Uterus (tissue), 3 donors: ENCODE measurements at regions not wholly inside any gene's neighbourhood (a gene's known extent, or its start where the extent isn't known, plus 50 kb on each side); places are given as distances from the start of the nearest gene placed in this dataset.
A peak's percentile ranks its signal among the peaks of the same experiment; 100 is the strongest.

Experiments
- DNase-seq, 2 donors: peaks; one replicate each; pipeline ENCODE4 v3.0.0-alpha.2; 2019 to 2020
- H3K27ac ChIP-seq, 2 donors: fragments of 200-600 bp; sonication (generic); 1 replicate in 1 of 2; 2 replicates in 1 of 2; pipeline ENCODE4 v1.5.1; 2016 to 2018
- H3K27me3 ChIP-seq, 2 donors: fragments of 200-600 bp; sonication (generic); one replicate each; pipeline ENCODE4 v1.5.1; 2018 to 2019; ENCODE audit warnings: control low read depth in 1 of 2
- H3K36me3 ChIP-seq, 2 donors: fragments of 200-600 bp; sonication (generic); one replicate each; pipeline ENCODE4 v1.5.1; 2019; ENCODE audit warnings: control low read depth in 1 of 2
- H3K4me1 ChIP-seq, 2 donors: fragments of 200-600 bp; sonication (generic); one replicate each; pipeline ENCODE4 v1.5.1; 2018 to 2019; ENCODE audit warnings: control low read depth in 1 of 2
- H3K4me3 ChIP-seq, 2 donors: fragments of 200-600 bp; sonication (generic); 1 replicate in 1 of 2; 2 replicates in 1 of 2; pipeline ENCODE4 v1.5.1; 2018 to 2019; ENCODE audit warnings: mild to moderate bottlenecking in 1 of 2
- H3K9me3 ChIP-seq, 2 donors: fragments of 200-600 bp; sonication (generic); one replicate each; pipeline ENCODE4 v1.5.1; 2019; ENCODE audit warnings: control low read depth in 1 of 2
- CTCF ChIP-seq, 4 experiments: fragments of 200-600 bp in 2 of 4; fragments of 450-650 bp in 2 of 4; sonication (generic) in 2 of 4; IDR thresholded peaks; one replicate each; pipeline ENCODE4 v1.5.1; 2016 to 2019; ENCODE audit warnings: antibody characterized with exemption in 4 of 4, mild to moderate bottlenecking in 2 of 4, moderate library complexity in 1 of 4
- POLR2A ChIP-seq, 2 donors: fragments of 450-650 bp; IDR thresholded peaks; one replicate each; pipeline ENCODE4 v1.6.1; 2016; ENCODE audit warnings: antibody characterized with exemption in 2 of 2, mild to moderate bottlenecking in 1 of 2, moderate library complexity in 1 of 2
- intact Hi-C: fragments of 100-400 bp; cut with DNase I; formaldehyde crosslinking; loops from one replicate; pipeline ENCODE4 v1.15.1; 2023; ENCODE audit warnings: low total_unique reads
- donor health status: DM: yes; HTN: yes; CAD: no.

GRCh38 chr15:29910068-29910467 is 87.8 kb upstream of the TJP1 start:
- Histone ChIP-seq H3K9me3 (no peaks in the 10 kb centered on the region), H3K36me3 (no peaks in the 10 kb centered on the region), H3K27ac (peak overlapping the region in 1 of 2 donors; percentile 71), H3K27me3 (no peaks in the 10 kb centered on the region), H3K4me3 (no peak overlapping the region), H3K4me1 (no peaks in the 10 kb centered on the region)
- no peak for DNase-seq
- intact Hi-C loops: no loop called here
- TF ChIP-seq POLR2A (IDR thresholded peaks at IDR 0.05) (no peak), CTCF (IDR thresholded peaks at IDR 0.05) (no peak)

GRCh38 chr15:29904757-29905417 is 82.6 kb upstream of the TJP1 start:
- no peak for DNase-seq
- TF ChIP-seq CTCF (IDR thresholded peaks at IDR 0.05) (no peak), POLR2A (IDR thresholded peaks at IDR 0.05) (no peak)
- H3K4me3 ChIP-seq: no peak overlapping the region
- no peaks in the 10 kb centered on the region for H3K9me3 ChIP-seq
- intact Hi-C loops: no loop called here
- no peaks in the 10 kb centered on the region for H3K4me1 ChIP-seq
- no peaks in the 10 kb centered on the region for H3K36me3 ChIP-seq
- H3K27me3 ChIP-seq: no peaks in the 10 kb centered on the region
- no peak overlapping the region for H3K27ac ChIP-seq

DNA sequence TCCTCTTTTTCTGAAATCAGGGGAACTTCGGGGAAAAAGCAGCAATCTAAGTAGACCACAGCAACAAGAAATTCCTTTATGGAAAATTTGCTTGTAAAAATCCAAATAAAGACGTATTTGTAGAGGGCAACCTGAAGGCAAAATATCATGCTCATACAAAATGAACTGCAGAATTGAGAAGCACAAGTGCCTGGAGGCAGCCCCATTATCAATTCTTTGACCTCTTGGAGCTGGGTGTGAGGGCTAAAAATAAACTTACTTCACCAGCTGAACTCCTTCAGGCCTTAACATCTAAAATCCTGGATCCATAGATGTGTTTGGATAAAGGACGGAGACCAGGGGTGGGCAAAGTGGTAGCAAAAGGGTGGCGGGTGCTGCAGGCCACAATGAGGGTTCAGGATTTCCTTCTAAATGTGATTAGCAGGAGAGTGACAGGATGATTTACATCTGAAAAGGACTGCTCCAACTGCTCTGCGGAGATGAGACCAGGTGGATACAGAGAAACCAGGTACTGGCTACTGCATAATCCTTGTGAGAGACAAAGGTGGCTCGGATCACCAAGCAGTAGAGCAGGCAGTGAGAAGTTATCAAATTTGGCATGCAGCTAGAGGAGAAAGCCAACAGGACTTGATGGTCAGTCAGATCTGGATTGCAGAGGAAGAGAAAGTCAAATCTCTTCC is 81.7 kb upstream of the TJP1 start:
- H3K9me3 ChIP-seq: no peaks in the 10 kb centered on the region
- no peak for DNase-seq
- H3K36me3 ChIP-seq: no peaks in the 10 kb centered on the region
- H3K27ac ChIP-seq: no peak overlapping the region
- intact Hi-C loops: no loop called here
- H3K4me3 ChIP-seq: no peak overlapping the region
- no peaks in the 10 kb centered on the region for H3K27me3 ChIP-seq
- TF ChIP-seq CTCF (IDR thresholded peaks at IDR 0.05): no peak
- no peak for TF ChIP-seq POLR2A (IDR thresholded peaks at IDR 0.05)
- no peaks in the 10 kb centered on the region for H3K4me1 ChIP-seq

DNA sequence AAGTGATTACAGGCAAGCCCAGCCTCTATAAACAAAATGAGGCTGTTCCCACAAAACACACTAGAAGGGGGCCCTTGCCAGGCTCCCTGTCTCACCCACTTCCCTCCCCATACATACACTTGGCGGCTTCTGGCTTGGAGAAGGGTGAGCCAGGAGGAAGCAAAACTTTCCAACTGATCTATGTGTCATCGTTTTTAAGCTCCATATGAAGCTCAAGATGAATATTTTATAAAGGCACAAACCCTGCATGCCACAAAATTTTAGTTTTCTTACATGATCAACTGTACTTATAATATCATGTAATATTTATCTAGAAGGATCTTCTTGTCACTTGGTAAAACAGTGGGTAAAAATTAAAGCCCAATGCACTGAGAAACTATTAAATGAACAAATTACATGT is 80.8 kb upstream of the TJP1 start:
- Histone ChIP-seq H3K9me3 (no peaks in the 10 kb centered on the region), H3K4me3 (no peak overlapping the region), H3K36me3 (no peaks in the 10 kb centered on the region), H3K27ac (no peak overlapping the region), H3K4me1 (no peaks in the 10 kb centered on the region), H3K27me3 (no peaks in the 10 kb centered on the region)
- intact Hi-C loops: no loop called here
- no peak for TF ChIP-seq POLR2A (IDR thresholded peaks at IDR 0.05)
- no peak for TF ChIP-seq CTCF (IDR thresholded peaks at IDR 0.05)
- DNase-seq: no peak
